SK-N-SH (cell line): ENCODE measurements at regions not wholly inside any gene's neighbourhood (a gene's known extent, or its start where the extent isn't known, plus 50 kb on each side); places are given as distances from the start of the nearest gene placed in this dataset.

Experiments used
- CTCF ChIA-PET: fragments of 300-600, 350-600 bp; formaldehyde crosslinking; extraction: SDS; loops from one replicate; lab custom pipeline; 2021; lab: Yijun Ruan, JAX
- POLR2A ChIA-PET: fragments of 350-600 bp; sonication (Branson Sonifier 250); formaldehyde crosslinking; extraction: SDS; loops from one replicate; lab custom pipeline; 2020; ENCODE audit warnings: antibody characterized with exemption, inconsistent platforms; lab: Yijun Ruan, JAX
- DNase-seq: peaks from one replicate; pipeline ENCODE4 v3.0.0; 2012
- H2AFZ ChIP-seq: fragments of 200-600 bp; sonication (generic); 2 replicates; pipeline ENCODE4 v1.8.1; 2016; ENCODE audit warnings: antibody characterized with exemption, mild to moderate bottlenecking, low read depth
- H3F3A ChIP-seq: fragments of 200-600 bp; sonication (generic); replicated peaks from 2 replicates; pipeline ENCODE3; 2016; ENCODE audit warnings: antibody characterized with exemption, mild to moderate bottlenecking; ENCODE audit not compliant: insufficient read depth
- H3K27ac ChIP-seq, 2 experiments: fragments of 200-500 bp in 1 of 2; fragments of 200-600 bp in 1 of 2; sonication (Bioruptor generic) in 1 of 2; sonication (generic), shearing (Covaris generic) in 1 of 2; 2 replicates each; pipeline versions ENCODE4 v1.5.1 to v1.6.1; 2014 to 2016; ENCODE audit warnings: low read depth in 2 of 2, inconsistent platforms in 1 of 2, low read length in 1 of 2, mild to moderate bottlenecking in 1 of 2, mixed read lengths in 1 of 2
- H3K27me3 ChIP-seq: fragments of 200-600 bp; sonication (generic), shearing (Covaris generic); 2 replicates; pipeline ENCODE4 v1.6.1; 2016; ENCODE audit warnings: mixed run types; ENCODE audit not compliant: insufficient read depth
- H3K36me3 ChIP-seq, 2 experiments: fragments of 200-500 bp in 1 of 2; fragments of 200-600 bp in 1 of 2; sonication (Bioruptor generic) in 1 of 2; sonication (generic) in 1 of 2; replicated peaks in 1 of 2; 2 replicates each; pipeline versions ENCODE3 to v1.5.1; 2014 to 2016; ENCODE audit warnings: low read length in 1 of 2, mild to moderate bottlenecking in 1 of 2; ENCODE audit not compliant: insufficient read depth in 2 of 2, control insufficient read depth in 1 of 2
- H3K4me1 ChIP-seq, 2 experiments: fragments of 200-500 bp in 1 of 2; fragments of 200-600 bp in 1 of 2; sonication (Bioruptor generic) in 1 of 2; sonication (generic), shearing (Covaris generic) in 1 of 2; 2 replicates each; pipeline versions ENCODE4 v1.5.1 to v1.6.1; 2014 to 2016; ENCODE audit warnings: low read depth in 1 of 2, low read length in 1 of 2, mixed run types in 1 of 2; ENCODE audit not compliant: insufficient read depth in 2 of 2, control insufficient read depth in 1 of 2
- H3K4me2 ChIP-seq: fragments of 200-600 bp; sonication (generic), shearing (Covaris generic); 2 replicates; pipeline ENCODE4 v1.6.1; 2017; ENCODE audit warnings: mixed run types
- H3K4me3 ChIP-seq, 2 experiments: fragments of 200-500 bp in 1 of 2; fragments of 200-600 bp in 1 of 2; sonication (Bioruptor generic) in 1 of 2; sonication (generic), shearing (Covaris generic) in 1 of 2; 2 replicates each; pipeline versions ENCODE4 v1.5.1 to v1.8.1; 2014 to 2016; ENCODE audit warnings: low read depth in 2 of 2, inconsistent platforms in 1 of 2, low read length in 1 of 2, mild to moderate bottlenecking in 1 of 2, mixed read lengths in 1 of 2, moderate library complexity in 1 of 2
- H3K79me2 ChIP-seq: fragments of 200-600 bp; sonication (generic); 2 replicates; pipeline ENCODE4 v1.8.1; 2017; ENCODE audit warnings: mild to moderate bottlenecking; ENCODE audit not compliant: insufficient read depth
- H3K9ac ChIP-seq: fragments of 200-600 bp; sonication (generic); 2 replicates; pipeline ENCODE4 v1.6.1; 2017; ENCODE audit warnings: mixed run types
- H3K9me2 ChIP-seq: fragments of 200-600 bp; sonication (generic); 2 replicates; pipeline ENCODE4 v1.6.1; 2017; ENCODE audit warnings: mixed run types
- H3K9me3 ChIP-seq: fragments of 200-600 bp; sonication (generic); 2 replicates; pipeline ENCODE4 v1.6.1; 2017; ENCODE audit warnings: mixed run types, mild to moderate bottlenecking, moderate library complexity
- H4K20me1 ChIP-seq: fragments of 200-600 bp; sonication (generic); 2 replicates; pipeline ENCODE4 v1.6.1; 2017; ENCODE audit warnings: mild to moderate bottlenecking, mixed run types; ENCODE audit not compliant: insufficient read depth
- CHD2 ChIP-seq: fragments of 150-350 bp; IDR thresholded peaks from 2 replicates; pipeline ENCODE4 v1.6.1; 2018; ENCODE audit warnings: low read length; ENCODE audit not compliant: partially characterized antibody
- EZH2phosphoT487 ChIP-seq: fragments of 200-600 bp; sonication (generic); IDR thresholded peaks from 2 replicates; pipeline ENCODE4 v1.6.1; 2017; ENCODE audit warnings: low read depth, mixed run types, mild to moderate bottlenecking, antibody characterized with exemption, moderate library complexity, borderline replicate concordance
- FOXM1 ChIP-seq: IDR thresholded peaks from 2 replicates; pipeline ENCODE4 v1.4.0; 2012; ENCODE audit warnings: low read depth, mild to moderate bottlenecking
- GABPA ChIP-seq: IDR thresholded peaks from 2 replicates; pipeline ENCODE4 v1.4.0; 2012; ENCODE audit warnings: low read depth, mild to moderate bottlenecking
- MEF2A ChIP-seq: IDR thresholded peaks from 2 replicates; pipeline ENCODE4 v1.4.0; 2012; ENCODE audit warnings: low read depth, borderline replicate concordance
- NRF1 ChIP-seq: IDR thresholded peaks from 2 replicates; pipeline ENCODE4 v1.6.1; 2012; ENCODE audit warnings: low read depth, mild to moderate bottlenecking, low read length
- SIN3A ChIP-seq: IDR thresholded peaks from 2 replicates; pipeline ENCODE4 v1.6.1; 2012; ENCODE audit warnings: low read depth, mild to moderate bottlenecking, low read length, moderate library complexity, borderline replicate concordance
- SMC3 ChIP-seq: IDR thresholded peaks from 2 replicates; pipeline ENCODE4 v1.6.1; 2012; ENCODE audit warnings: low read depth, low read length, improper control_type of control experiment
- TCF12 ChIP-seq: IDR thresholded peaks from 2 replicates; pipeline ENCODE4 v1.4.0; 2012
- TEAD4 ChIP-seq: IDR thresholded peaks from 2 replicates; pipeline ENCODE4 v1.4.0; 2012; ENCODE audit warnings: mild to moderate bottlenecking, borderline replicate concordance; ENCODE audit not compliant: insufficient read depth
- YY1 ChIP-seq: IDR thresholded peaks from 2 replicates; pipeline ENCODE4 v1.4.0; 2012; ENCODE audit warnings: low read depth, mild to moderate bottlenecking
- WGBS: methylation state at CpG from one replicate; pipeline ENCODE4 v1.1.6; 2017; ENCODE audit warnings: low lambda C conversion rate; 5-methylcytosine and 5-hydroxymethylcytosine counted together
- TF ChIP-seq, protein P1 (sequence below): IDR thresholded peaks from 2 replicates; pipeline ENCODE4 v1.4.0; 2012; ENCODE audit warnings: low read depth
- TF ChIP-seq, protein P2 (sequence below): IDR thresholded peaks from 2 replicates; pipeline ENCODE4 v1.4.0; 2012; ENCODE audit warnings: low read depth, borderline replicate concordance
- TF ChIP-seq, protein P3 (sequence below): IDR thresholded peaks from 2 replicates; pipeline ENCODE4; 2012
- TF ChIP-seq, protein P4 (sequence below): fragments of 150-350 bp; IDR thresholded peaks from 2 replicates; pipeline ENCODE4 v1.6.1; 2016; ENCODE audit warnings: mild to moderate bottlenecking, low read depth, low read length
- TF ChIP-seq, protein P5 (sequence below): fragments of 150-350 bp; IDR thresholded peaks from 2 replicates; pipeline ENCODE4 v1.6.1; 2017; ENCODE audit warnings: antibody characterized with exemption, low read length, low read depth, borderline replicate concordance
- TF ChIP-seq, protein P6 (sequence below): fragments of 200-600 bp; sonication (generic); IDR thresholded peaks from 2 replicates; pipeline ENCODE4 v1.6.1; 2017; ENCODE audit warnings: antibody characterized with exemption, mild to moderate bottlenecking, moderate library complexity
- TF ChIP-seq, protein P7 (sequence below): IDR thresholded peaks from 2 replicates; pipeline ENCODE4 v1.4.0; 2012; ENCODE audit warnings: low read depth, borderline replicate concordance

DNA sequence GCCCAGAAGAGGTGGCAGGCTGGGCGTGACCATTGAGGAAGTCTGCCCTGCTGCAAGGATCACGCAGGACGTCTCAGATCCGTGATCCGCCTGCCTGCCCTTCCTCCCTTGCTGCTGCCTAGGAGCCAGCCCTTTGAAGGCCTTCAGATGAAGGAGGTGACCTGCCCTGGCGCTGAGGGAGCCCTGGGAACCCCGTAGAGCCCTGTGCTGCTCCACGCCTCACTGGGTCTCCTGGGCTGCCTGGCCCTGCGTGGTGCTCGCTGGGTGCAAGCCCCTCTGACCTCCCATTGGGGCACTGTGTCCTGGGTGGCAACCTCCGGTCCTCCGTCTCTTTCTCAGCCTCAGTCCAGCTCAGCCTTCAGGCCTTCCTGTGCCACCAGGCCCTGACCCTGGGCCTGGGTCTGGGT is 295.3 kb upstream of the IRX4 start:
- TF ChIP-seq EZH2phosphoT487 (no peak), FOXM1 (no peak), TEAD4 (no peak), SIN3A (no peak), TCF12 (no peak), GABPA (no peak), MEF2A (no peak), YY1 (no peak)
- TF ChIP-seq, protein P1, sequence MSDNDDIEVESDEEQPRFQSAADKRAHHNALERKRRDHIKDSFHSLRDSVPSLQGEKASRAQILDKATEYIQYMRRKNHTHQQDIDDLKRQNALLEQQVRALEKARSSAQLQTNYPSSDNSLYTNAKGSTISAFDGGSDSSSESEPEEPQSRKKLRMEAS: no peak
- TF ChIP-seq, protein P2, sequence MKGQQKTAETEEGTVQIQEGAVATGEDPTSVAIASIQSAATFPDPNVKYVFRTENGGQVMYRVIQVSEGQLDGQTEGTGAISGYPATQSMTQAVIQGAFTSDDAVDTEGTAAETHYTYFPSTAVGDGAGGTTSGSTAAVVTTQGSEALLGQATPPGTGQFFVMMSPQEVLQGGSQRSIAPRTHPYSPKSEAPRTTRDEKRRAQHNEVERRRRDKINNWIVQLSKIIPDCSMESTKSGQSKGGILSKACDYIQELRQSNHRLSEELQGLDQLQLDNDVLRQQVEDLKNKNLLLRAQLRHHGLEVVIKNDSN: no peak
- TF ChIP-seq, protein P3, sequence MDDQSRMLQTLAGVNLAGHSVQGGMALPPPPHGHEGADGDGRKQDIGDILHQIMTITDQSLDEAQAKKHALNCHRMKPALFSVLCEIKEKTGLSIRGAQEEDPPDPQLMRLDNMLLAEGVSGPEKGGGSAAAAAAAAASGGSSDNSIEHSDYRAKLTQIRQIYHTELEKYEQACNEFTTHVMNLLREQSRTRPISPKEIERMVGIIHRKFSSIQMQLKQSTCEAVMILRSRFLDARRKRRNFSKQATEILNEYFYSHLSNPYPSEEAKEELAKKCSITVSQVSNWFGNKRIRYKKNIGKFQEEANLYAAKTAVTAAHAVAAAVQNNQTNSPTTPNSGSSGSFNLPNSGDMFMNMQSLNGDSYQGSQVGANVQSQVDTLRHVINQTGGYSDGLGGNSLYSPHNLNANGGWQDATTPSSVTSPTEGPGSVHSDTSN: no peak
- TF ChIP-seq, protein P4, sequence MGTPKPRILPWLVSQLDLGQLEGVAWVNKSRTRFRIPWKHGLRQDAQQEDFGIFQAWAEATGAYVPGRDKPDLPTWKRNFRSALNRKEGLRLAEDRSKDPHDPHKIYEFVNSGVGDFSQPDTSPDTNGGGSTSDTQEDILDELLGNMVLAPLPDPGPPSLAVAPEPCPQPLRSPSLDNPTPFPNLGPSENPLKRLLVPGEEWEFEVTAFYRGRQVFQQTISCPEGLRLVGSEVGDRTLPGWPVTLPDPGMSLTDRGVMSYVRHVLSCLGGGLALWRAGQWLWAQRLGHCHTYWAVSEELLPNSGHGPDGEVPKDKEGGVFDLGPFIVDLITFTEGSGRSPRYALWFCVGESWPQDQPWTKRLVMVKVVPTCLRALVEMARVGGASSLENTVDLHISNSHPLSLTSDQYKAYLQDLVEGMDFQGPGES: no peak
- TF ChIP-seq, protein P5, sequence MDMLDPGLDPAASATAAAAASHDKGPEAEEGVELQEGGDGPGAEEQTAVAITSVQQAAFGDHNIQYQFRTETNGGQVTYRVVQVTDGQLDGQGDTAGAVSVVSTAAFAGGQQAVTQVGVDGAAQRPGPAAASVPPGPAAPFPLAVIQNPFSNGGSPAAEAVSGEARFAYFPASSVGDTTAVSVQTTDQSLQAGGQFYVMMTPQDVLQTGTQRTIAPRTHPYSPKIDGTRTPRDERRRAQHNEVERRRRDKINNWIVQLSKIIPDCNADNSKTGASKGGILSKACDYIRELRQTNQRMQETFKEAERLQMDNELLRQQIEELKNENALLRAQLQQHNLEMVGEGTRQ: no peak
- ChIA-PET POLR2A (no interaction called here), CTCF (no interaction called here)
- no peak for DNase-seq
- Histone ChIP-seq H4K20me1 (no peaks in the 10 kb centered on the region), H3K4me2 (no peak overlapping the region), H3F3A (no peaks in the 10 kb centered on the region), H3K79me2 (no peaks in the 10 kb centered on the region), H3K9me3 (no peaks in the 10 kb centered on the region), H3K4me1 (no peaks in the 10 kb centered on the region), H3K27ac (no peak overlapping the region), H3K27me3 (peaks cover 83% of the 10 kb centered on the region), H2AFZ (no peak overlapping the region), H3K36me3 (no peaks in the 10 kb centered on the region), H3K9me2 (no peaks in the 10 kb centered on the region), H3K4me3 (no peak overlapping the region), H3K9ac (no peak overlapping the region)
- WGBS: 0% methylated on average over 1 of the region's 12 CpGs

DNA sequence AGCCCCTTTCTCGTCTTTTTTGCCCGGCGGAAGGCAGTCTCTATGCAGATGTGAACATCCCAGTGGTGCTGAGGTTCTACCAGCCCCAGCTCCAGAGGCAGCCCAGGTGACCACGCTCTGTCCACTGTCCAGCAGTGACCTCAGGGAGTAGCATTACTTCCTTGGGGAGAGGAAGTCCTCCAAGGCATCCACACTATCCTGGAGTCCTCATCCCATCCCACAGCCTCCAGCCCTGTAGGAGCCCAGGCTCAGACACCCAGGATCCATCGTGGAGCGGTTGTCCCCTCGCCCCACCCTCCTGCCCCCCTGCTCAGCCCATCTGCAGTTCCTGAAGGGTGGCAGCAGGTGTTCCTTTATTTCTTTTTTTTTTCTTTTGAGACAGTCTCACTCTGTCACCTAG is 294.5 kb upstream of the IRX4 start:
- no peaks in the 10 kb centered on the region for H3K9me3 ChIP-seq
- no peaks in the 10 kb centered on the region for H4K20me1 ChIP-seq
- H3K79me2 ChIP-seq: no peaks in the 10 kb centered on the region
- no peak overlapping the region for H3K4me2 ChIP-seq
- H3K9me2 ChIP-seq: no peaks in the 10 kb centered on the region
- H3K27me3 ChIP-seq: peaks cover 83% of the 10 kb centered on the region
- no peak overlapping the region for H2AFZ ChIP-seq
- no peak overlapping the region for H3K4me3 ChIP-seq
- H3K36me3 ChIP-seq: no peaks in the 10 kb centered on the region
- ChIA-PET POLR2A (no interaction called here), CTCF (no interaction called here)
- 1% methylated on average over 5 of the region's 7 CpGs for WGBS
- no peaks in the 10 kb centered on the region for H3K4me1 ChIP-seq
- no peak overlapping the region for H3K27ac ChIP-seq
- H3F3A ChIP-seq: no peaks in the 10 kb centered on the region
- no peak for DNase-seq
- H3K9ac ChIP-seq: no peak overlapping the region
- TF ChIP-seq, protein P6, sequence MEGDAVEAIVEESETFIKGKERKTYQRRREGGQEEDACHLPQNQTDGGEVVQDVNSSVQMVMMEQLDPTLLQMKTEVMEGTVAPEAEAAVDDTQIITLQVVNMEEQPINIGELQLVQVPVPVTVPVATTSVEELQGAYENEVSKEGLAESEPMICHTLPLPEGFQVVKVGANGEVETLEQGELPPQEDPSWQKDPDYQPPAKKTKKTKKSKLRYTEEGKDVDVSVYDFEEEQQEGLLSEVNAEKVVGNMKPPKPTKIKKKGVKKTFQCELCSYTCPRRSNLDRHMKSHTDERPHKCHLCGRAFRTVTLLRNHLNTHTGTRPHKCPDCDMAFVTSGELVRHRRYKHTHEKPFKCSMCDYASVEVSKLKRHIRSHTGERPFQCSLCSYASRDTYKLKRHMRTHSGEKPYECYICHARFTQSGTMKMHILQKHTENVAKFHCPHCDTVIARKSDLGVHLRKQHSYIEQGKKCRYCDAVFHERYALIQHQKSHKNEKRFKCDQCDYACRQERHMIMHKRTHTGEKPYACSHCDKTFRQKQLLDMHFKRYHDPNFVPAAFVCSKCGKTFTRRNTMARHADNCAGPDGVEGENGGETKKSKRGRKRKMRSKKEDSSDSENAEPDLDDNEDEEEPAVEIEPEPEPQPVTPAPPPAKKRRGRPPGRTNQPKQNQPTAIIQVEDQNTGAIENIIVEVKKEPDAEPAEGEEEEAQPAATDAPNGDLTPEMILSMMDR: no peak
- TF ChIP-seq, protein P7, sequence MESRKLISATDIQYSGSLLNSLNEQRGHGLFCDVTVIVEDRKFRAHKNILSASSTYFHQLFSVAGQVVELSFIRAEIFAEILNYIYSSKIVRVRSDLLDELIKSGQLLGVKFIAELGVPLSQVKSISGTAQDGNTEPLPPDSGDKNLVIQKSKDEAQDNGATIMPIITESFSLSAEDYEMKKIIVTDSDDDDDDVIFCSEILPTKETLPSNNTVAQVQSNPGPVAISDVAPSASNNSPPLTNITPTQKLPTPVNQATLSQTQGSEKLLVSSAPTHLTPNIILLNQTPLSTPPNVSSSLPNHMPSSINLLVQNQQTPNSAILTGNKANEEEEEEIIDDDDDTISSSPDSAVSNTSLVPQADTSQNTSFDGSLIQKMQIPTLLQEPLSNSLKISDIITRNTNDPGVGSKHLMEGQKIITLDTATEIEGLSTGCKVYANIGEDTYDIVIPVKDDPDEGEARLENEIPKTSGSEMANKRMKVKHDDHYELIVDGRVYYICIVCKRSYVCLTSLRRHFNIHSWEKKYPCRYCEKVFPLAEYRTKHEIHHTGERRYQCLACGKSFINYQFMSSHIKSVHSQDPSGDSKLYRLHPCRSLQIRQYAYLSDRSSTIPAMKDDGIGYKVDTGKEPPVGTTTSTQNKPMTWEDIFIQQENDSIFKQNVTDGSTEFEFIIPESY: no peak
- TF ChIP-seq NRF1: no peak
- no peak for TF ChIP-seq YY1
- no peak for TF ChIP-seq SMC3
- TF ChIP-seq, protein P2: no peak
- TF ChIP-seq, protein P4: no peak
- no peak for TF ChIP-seq CHD2
